Testis (tissue), 2 donors: ENCODE measurements at regions not wholly inside any gene's neighbourhood (a gene's known extent, or its start where the extent isn't known, plus 50 kb on each side); places are given as distances from the start of the nearest gene placed in this dataset.

Experiments
- DNase-seq: peaks from one replicate; pipeline ENCODE4 v3.0.0-alpha.2; 2019
- H3K27ac ChIP-seq, 2 donors: fragments of 200-600 bp; sonication (generic); one replicate each; pipeline ENCODE4 v1.5.1; 2019
- H3K27me3 ChIP-seq: fragments of 200-600 bp; sonication (generic); one replicate; pipeline ENCODE4 v1.5.1; 2019
- H3K36me3 ChIP-seq: fragments of 200-600 bp; sonication (generic); one replicate; pipeline ENCODE4 v1.5.1; 2017; ENCODE audit warnings: low read depth; ENCODE audit errors: missing control alignments
- H3K4me1 ChIP-seq: fragments of 200-600 bp; sonication (generic); one replicate; pipeline ENCODE4 v1.5.1; 2019
- H3K4me3 ChIP-seq, 2 donors: fragments of 200-600 bp; sonication (generic); one replicate each; pipeline ENCODE4 v1.5.1; 2017 to 2019
- H3K9me3 ChIP-seq: fragments of 200-600 bp; sonication (generic); one replicate; pipeline ENCODE4 v1.5.1; 2017
- CTCF ChIP-seq, 3 experiments: fragments of 450-650 bp in 2 of 3; fragments of 200-600 bp in 1 of 3; sonication (generic) in 1 of 3; IDR thresholded peaks; one replicate each; pipeline ENCODE4 v1.5.1; 2016 to 2019; ENCODE audit warnings: antibody characterized with exemption in 3 of 3, mild to moderate bottlenecking in 2 of 3, moderate library complexity in 1 of 3
- POLR2A ChIP-seq: fragments of 450-650 bp; IDR thresholded peaks from one replicate; pipeline ENCODE4 v1.6.1; 2017; ENCODE audit warnings: antibody characterized with exemption, mild to moderate bottlenecking, moderate library complexity
- WGBS, 2 donors: methylation state at CpG; one replicate each; pipeline ENCODE4 v1.1.5; 2018; 5-methylcytosine and 5-hydroxymethylcytosine counted together
- intact Hi-C: fragments of 100-400 bp; cut with DNase I; formaldehyde crosslinking; loops from one replicate; pipeline ENCODE4 v1.15.1; 2023; ENCODE audit warnings: low total_unique reads

- Histone ChIP-seq H3K4me1 (no peaks in the 10 kb centered on the region), H3K27ac (no peak overlapping the region), H3K36me3 (no peaks in the 10 kb centered on the region), H3K9me3 (no peaks in the 10 kb centered on the region), H3K27me3 (no peaks in the 10 kb centered on the region), H3K4me3 (no peak overlapping the region)
- no peak for DNase-seq
- 70 to 76% methylated on average over 11 of the region's 11 CpGs for WGBS, 2 donors
- TF ChIP-seq POLR2A (no peak), CTCF (IDR thresholded peaks at IDR 0.05) (no peak)
- intact Hi-C loops: no loop called here
Observed at GRCh38 chr13:107736170-107736569, 479.2 kb downstream of the LIG4 start.

- no peaks in the 10 kb centered on the region for H3K36me3 ChIP-seq
- no peaks in the 10 kb centered on the region for H3K9me3 ChIP-seq
- WGBS, 2 donors: 70 to 71% methylated on average over 7 of the region's 7 CpGs
- no peak overlapping the region for H3K27ac ChIP-seq
- no peaks in the 10 kb centered on the region for H3K27me3 ChIP-seq
- intact Hi-C loops: no loop called here
- DNase-seq: no peak
- TF ChIP-seq POLR2A: no peak
- TF ChIP-seq CTCF (IDR thresholded peaks at IDR 0.05): no peak
- no peak overlapping the region for H3K4me3 ChIP-seq
- H3K4me1 ChIP-seq: no peaks in the 10 kb centered on the region
Observed at GRCh38 chr13:107734891-107735625, 480.3 kb downstream of the LIG4 start.

- no peaks in the 10 kb centered on the region for H3K9me3 ChIP-seq
- intact Hi-C loops: no loop called here
- H3K4me3 ChIP-seq: no peak overlapping the region
- TF ChIP-seq CTCF (IDR thresholded peaks at IDR 0.05) (no peak), POLR2A (no peak)
- no peak for DNase-seq
- no peak overlapping the region for H3K27ac ChIP-seq
- no peaks in the 10 kb centered on the region for H3K27me3 ChIP-seq
- no peaks in the 10 kb centered on the region for H3K36me3 ChIP-seq
- no peaks in the 10 kb centered on the region for H3K4me1 ChIP-seq
Observed at GRCh38 chr13:107733276-107733675, 482.1 kb downstream of the LIG4 start.

GRCh38 chr13:107730813-107731212 lies 484.5 kb downstream of the LIG4 start:
- WGBS, 2 donors: 75 to 87% methylated on average over 6 of the region's 6 CpGs
- H3K4me3 ChIP-seq: no peak overlapping the region
- H3K4me1 ChIP-seq: no peaks in the 10 kb centered on the region
- no peak overlapping the region for H3K27ac ChIP-seq
- no peaks in the 10 kb centered on the region for H3K9me3 ChIP-seq
- H3K27me3 ChIP-seq: no peaks in the 10 kb centered on the region
- no peaks in the 10 kb centered on the region for H3K36me3 ChIP-seq
- intact Hi-C loops: no loop called here
- TF ChIP-seq POLR2A (no peak), CTCF (IDR thresholded peaks at IDR 0.05) (no peak)
- DNase-seq: no peak
